ENCODE measurements at regions not wholly inside any gene's neighbourhood (a gene's known extent, or its start where the extent isn't known, plus 50 kb on each side); places are given as distances from the start of the nearest gene placed in this dataset.

DNA sequence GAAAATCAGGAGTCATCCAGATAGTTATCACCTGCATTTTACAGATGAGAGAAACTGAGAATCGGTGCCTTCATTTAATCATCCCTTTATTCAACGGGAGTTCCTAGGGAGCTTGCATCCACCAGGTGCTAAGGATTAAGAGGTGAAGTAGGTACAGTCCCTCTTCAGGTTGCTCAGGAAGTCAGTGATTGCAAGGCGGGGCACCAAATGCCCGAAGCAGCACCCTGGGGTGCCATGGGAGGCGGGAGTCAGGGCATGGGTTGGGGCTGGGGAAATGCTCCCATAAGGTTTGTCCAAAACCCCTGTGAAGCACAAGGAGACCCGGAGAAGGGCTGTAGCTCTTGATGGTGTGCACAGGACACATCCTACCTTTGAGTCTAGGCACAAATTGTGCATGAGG, 98.8 kb upstream of the KLF4 start:
- no peaks in the 10 kb centered on the region for H3K9me1 ChIP-seq (ENCODE audit: insufficient read depth, low read length)
- no peak overlapping the region for H2BK20ac ChIP-seq (ENCODE audit: low read depth, low read length)
- no peak overlapping the region for H3K23ac ChIP-seq (ENCODE audit: low read depth, low read length)
- no peak overlapping the region for H4K91ac ChIP-seq (ENCODE audit: insufficient read depth, low read depth, low read length)
- H3K79me1 ChIP-seq (ENCODE audit: low read depth in 1 of 2, low read length in 2 of 2): no peaks in the 10 kb centered on the region
- ATAC-seq (ENCODE audit: low read depth): no peak
- intact Hi-C loops (cut with micrococcal nuclease): no loop called here
- WGBS, 2 experiments (ENCODE audit: extremely low coverage in 2 of 2, insufficient read length in 1 of 2): no CpG with 5 or more reads among the region's 6 CpGs
- H2BK5ac ChIP-seq (ENCODE audit: low read depth, low read length, poor library complexity, severe bottlenecking): no peak overlapping the region
- dilution Hi-C loops (cut with HindIII; ENCODE audit: low sequenced_read_pairs, unreplicated experiment): no loop called here
- H4K20me1 ChIP-seq (ENCODE audit: insufficient read depth, low read length): no peaks in the 10 kb centered on the region
- H3K56ac ChIP-seq (ENCODE audit: extremely low read depth, insufficient read depth, low read length): no peak overlapping the region
- no peak overlapping the region for H3K4me3 ChIP-seq (ENCODE audit: insufficient read depth, low read depth, low read length)
- no peak overlapping the region for H4K8ac ChIP-seq (ENCODE audit: low read depth in 2 of 2, low read length in 2 of 2)
- peaks cover 14% of the 10 kb centered on the region for H3K27me3 ChIP-seq (ENCODE audit: control insufficient read depth, insufficient read depth, low read length)
- ChIA-PET POLR2A (ENCODE audit: unreplicated experiment) (no interaction called here), CTCF (no interaction called here)
- H3K36me3 ChIP-seq (ENCODE audit: control insufficient read depth, insufficient read depth, low read length): no peaks in the 10 kb centered on the region
- no peak overlapping the region for H3K27ac ChIP-seq (ENCODE audit: insufficient read depth, low read length)
- H2AFZ ChIP-seq (replicated peaks; ENCODE audit: low read length, poor library complexity): no peak overlapping the region
- no peak for TF ChIP-seq SMC3 (IDR thresholded peaks at IDR 0.05; ENCODE audit: low read depth, low read length)
- TF ChIP-seq CEBPB (IDR thresholded peaks at IDR 0.05; ENCODE audit: low read depth, low read length): no peak
- TF ChIP-seq FOS (IDR thresholded peaks at IDR 0.05; ENCODE audit: low read depth, low read length): no peak
- no peak for TF ChIP-seq MAZ (IDR thresholded peaks at IDR 0.05; ENCODE audit: borderline replicate concordance, low read depth, low read length)
- TF ChIP-seq RCOR1 (IDR thresholded peaks at IDR 0.05; ENCODE audit: insufficient replicate concordance, low read length): no peak
- no peak for TF ChIP-seq POLR2A (IDR thresholded peaks at IDR 0.05; ENCODE audit: low read depth, low read length)
- TF ChIP-seq, protein P1, sequence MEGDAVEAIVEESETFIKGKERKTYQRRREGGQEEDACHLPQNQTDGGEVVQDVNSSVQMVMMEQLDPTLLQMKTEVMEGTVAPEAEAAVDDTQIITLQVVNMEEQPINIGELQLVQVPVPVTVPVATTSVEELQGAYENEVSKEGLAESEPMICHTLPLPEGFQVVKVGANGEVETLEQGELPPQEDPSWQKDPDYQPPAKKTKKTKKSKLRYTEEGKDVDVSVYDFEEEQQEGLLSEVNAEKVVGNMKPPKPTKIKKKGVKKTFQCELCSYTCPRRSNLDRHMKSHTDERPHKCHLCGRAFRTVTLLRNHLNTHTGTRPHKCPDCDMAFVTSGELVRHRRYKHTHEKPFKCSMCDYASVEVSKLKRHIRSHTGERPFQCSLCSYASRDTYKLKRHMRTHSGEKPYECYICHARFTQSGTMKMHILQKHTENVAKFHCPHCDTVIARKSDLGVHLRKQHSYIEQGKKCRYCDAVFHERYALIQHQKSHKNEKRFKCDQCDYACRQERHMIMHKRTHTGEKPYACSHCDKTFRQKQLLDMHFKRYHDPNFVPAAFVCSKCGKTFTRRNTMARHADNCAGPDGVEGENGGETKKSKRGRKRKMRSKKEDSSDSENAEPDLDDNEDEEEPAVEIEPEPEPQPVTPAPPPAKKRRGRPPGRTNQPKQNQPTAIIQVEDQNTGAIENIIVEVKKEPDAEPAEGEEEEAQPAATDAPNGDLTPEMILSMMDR (conservative IDR thresholded peaks at IDR 0.05; ENCODE audit: low read depth, low read length): no peak
- no peak for TF ChIP-seq CHD1 (IDR thresholded peaks at IDR 0.05; ENCODE audit: low read depth, low read length)
- no peak overlapping the region for H3K14ac ChIP-seq (replicated peaks; ENCODE audit: low read depth, low read length)
- no peaks in the 10 kb centered on the region for H3K4me1 ChIP-seq (ENCODE audit: control insufficient read depth, insufficient read depth, low read length)
- no peak overlapping the region for H3K4me2 ChIP-seq (ENCODE audit: low read depth, low read length)
- in situ Hi-C loops (cut with MboI; ENCODE audit: low sequenced_read_pairs): no loop called here
- DNase-seq: no peak
- H3K9me3 ChIP-seq (ENCODE audit: control insufficient read depth, insufficient read depth, low read length): no peaks in the 10 kb centered on the region
- no peak overlapping the region for H3K9ac ChIP-seq (ENCODE audit: low read depth, low read length)
- no peak overlapping the region for H3K4ac ChIP-seq (ENCODE audit: low read depth, low read length)
- no peak overlapping the region for H2BK120ac ChIP-seq (ENCODE audit: low read depth, low read length)
- no peak overlapping the region for H2AK5ac ChIP-seq (ENCODE audit: low read depth, low read length)
- H3K18ac ChIP-seq (ENCODE audit: low read depth, low read length): no peak overlapping the region
- no peak overlapping the region for H2AK9ac ChIP-seq (replicated peaks; ENCODE audit: low read depth, low read length, poor library complexity)
- no TSS peak for BruUV-seq (replicated peaks)
- no peak overlapping the region for H4K5ac ChIP-seq (ENCODE audit: low read depth, low read length)
- no peak overlapping the region for H2BK15ac ChIP-seq (ENCODE audit: low read depth, low read length)
